NK-92 (cell line): ENCODE measurements at regions not wholly inside any gene's neighbourhood (a gene's known extent, or its start where the extent isn't known, plus 50 kb on each side); places are given as distances from the start of the nearest gene placed in this dataset.

Experiments
- DNase-seq: peaks from one replicate; lab custom pipeline; 2025; ENCODE audit not compliant: unreplicated experiment; lab: John Stamatoyannopoulos, UW

GRCh38 chr5:124664287-124664686 lies 82.2 kb downstream of the ZNF608 start:
- DNase-seq = no peak

- DNase-seq = no peak
These were observed 83.3 kb downstream of the ZNF608 start for GRCh38 chr5:124663101-124663506.

- DNase-seq = no peak
These were observed 84.2 kb downstream of the ZNF608 start for GRCh38 chr5:124662181-124662781.

- no peak for DNase-seq
These were observed 84.9 kb downstream of the ZNF608 start for GRCh38 chr5:124661317-124662141.

- no peak for DNase-seq
These were observed 86.0 kb downstream of the ZNF608 start for GRCh38 chr5:124660229-124661093.

- DNase-seq = no peak
These were observed 86.6 kb downstream of the ZNF608 start for GRCh38 chr5:124659798-124660197.

GRCh38 chr5:124658867-124659557 lies 87.4 kb downstream of the ZNF608 start:
- DNase-seq = no peak

GRCh38 chr5:124655921-124656511 lies 90.4 kb downstream of the ZNF608 start:
- DNase-seq = no peak

- DNase-seq = no peak
These were observed 91.1 kb downstream of the ZNF608 start for GRCh38 chr5:124655251-124655917.

- DNase-seq = no peak
These were observed 92.0 kb downstream of the ZNF608 start for GRCh38 chr5:124654418-124654817.

- no peak for DNase-seq
These were observed 92.8 kb downstream of the ZNF608 start for GRCh38 chr5:124653666-124654065.

- no peak for DNase-seq
These were observed 93.5 kb downstream of the ZNF608 start for GRCh38 chr5:124652892-124653441.

GRCh38 chr5:124652514-124652819 lies 94.0 kb downstream of the ZNF608 start:
- no peak for DNase-seq

GRCh38 chr5:124651663-124652513 lies 94.6 kb downstream of the ZNF608 start:
- DNase-seq = no peak

GRCh38 chr5:124650951-124651662 lies 95.3 kb downstream of the ZNF608 start:
- no peak for DNase-seq

- no peak for DNase-seq
These were observed 96.3 kb downstream of the ZNF608 start for GRCh38 chr5:124650147-124650561.

GRCh38 chr5:124649491-124650146 lies 96.8 kb downstream of the ZNF608 start:
- no peak for DNase-seq

- no peak for DNase-seq
These were observed 97.5 kb downstream of the ZNF608 start for GRCh38 chr5:124648902-124649467.
